Tibial nerve (tissue), 3 donors: ENCODE measurements at regions not wholly inside any gene's neighbourhood (a gene's known extent, or its start where the extent isn't known, plus 50 kb on each side); places are given as distances from the start of the nearest gene placed in this dataset.

Source experiments
- POLR2A ChIP-seq, 2 donors: fragments of 450-650 bp; IDR thresholded peaks; one replicate each; pipeline ENCODE4 v1.6.1; 2017; ENCODE audit warnings: antibody characterized with exemption in 2 of 2, mild to moderate bottlenecking in 2 of 2, moderate library complexity in 2 of 2
- TF ChIP-seq, protein P1 (sequence below), 5 experiments: fragments of 200-600 bp in 3 of 5; fragments of 450-650 bp in 2 of 5; sonication (generic) in 3 of 5; IDR thresholded peaks; one replicate each; pipeline ENCODE4 v1.5.1; 2016 to 2019; ENCODE audit warnings: antibody characterized with exemption in 5 of 5, mild to moderate bottlenecking in 3 of 5, moderate library complexity in 2 of 5

DNA sequence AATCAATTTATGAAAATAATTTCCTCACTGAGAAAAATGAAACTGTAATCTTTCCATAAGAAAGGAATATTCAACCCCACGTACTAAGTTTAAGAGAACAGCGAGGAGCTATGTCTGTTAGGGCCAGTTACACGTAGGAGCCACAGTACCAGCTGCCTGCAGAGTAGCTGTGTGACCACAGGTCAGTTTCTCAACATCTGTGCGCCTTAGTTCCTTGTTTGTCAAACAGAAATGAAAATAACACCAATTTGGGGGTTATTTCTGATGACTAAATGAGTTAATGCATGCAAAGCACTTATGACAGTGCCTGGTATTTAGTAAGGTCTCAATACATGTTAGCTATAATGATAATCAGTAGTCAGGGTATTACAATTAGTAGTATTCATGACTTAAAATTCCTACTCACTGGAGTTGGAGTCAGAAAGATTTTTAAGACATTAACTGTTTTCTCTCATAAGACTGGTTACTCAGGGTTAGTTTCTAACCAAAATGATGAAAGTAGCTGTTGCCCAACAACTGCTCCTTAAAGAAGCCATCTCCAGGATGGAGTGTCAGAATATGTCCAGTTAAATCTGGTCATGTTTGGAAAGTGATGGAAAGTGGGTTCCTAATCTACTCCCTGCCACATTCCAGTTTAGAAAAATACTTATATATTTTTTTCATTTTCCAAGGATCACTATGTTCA is 85.8 kb upstream of the ZNF648 start:
- no peak for TF ChIP-seq POLR2A (IDR thresholded peaks at IDR 0.05)
- TF ChIP-seq, protein P1, sequence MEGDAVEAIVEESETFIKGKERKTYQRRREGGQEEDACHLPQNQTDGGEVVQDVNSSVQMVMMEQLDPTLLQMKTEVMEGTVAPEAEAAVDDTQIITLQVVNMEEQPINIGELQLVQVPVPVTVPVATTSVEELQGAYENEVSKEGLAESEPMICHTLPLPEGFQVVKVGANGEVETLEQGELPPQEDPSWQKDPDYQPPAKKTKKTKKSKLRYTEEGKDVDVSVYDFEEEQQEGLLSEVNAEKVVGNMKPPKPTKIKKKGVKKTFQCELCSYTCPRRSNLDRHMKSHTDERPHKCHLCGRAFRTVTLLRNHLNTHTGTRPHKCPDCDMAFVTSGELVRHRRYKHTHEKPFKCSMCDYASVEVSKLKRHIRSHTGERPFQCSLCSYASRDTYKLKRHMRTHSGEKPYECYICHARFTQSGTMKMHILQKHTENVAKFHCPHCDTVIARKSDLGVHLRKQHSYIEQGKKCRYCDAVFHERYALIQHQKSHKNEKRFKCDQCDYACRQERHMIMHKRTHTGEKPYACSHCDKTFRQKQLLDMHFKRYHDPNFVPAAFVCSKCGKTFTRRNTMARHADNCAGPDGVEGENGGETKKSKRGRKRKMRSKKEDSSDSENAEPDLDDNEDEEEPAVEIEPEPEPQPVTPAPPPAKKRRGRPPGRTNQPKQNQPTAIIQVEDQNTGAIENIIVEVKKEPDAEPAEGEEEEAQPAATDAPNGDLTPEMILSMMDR (IDR thresholded peaks at IDR 0.05): no peak
